HG03432 (cell line): ENCODE measurements at regions not wholly inside any gene's neighbourhood (a gene's known extent, or its start where the extent isn't known, plus 50 kb on each side); places are given as distances from the start of the nearest gene placed in this dataset.

Source experiments
- ATAC-seq: cut with Tn5 transposase; IDR thresholded peaks from one replicate; pipeline ENCODE4 v1.9.1; 2021; ENCODE audit warnings: mild to moderate bottlenecking, moderate library complexity; ENCODE audit not compliant: unreplicated experiment

DNA sequence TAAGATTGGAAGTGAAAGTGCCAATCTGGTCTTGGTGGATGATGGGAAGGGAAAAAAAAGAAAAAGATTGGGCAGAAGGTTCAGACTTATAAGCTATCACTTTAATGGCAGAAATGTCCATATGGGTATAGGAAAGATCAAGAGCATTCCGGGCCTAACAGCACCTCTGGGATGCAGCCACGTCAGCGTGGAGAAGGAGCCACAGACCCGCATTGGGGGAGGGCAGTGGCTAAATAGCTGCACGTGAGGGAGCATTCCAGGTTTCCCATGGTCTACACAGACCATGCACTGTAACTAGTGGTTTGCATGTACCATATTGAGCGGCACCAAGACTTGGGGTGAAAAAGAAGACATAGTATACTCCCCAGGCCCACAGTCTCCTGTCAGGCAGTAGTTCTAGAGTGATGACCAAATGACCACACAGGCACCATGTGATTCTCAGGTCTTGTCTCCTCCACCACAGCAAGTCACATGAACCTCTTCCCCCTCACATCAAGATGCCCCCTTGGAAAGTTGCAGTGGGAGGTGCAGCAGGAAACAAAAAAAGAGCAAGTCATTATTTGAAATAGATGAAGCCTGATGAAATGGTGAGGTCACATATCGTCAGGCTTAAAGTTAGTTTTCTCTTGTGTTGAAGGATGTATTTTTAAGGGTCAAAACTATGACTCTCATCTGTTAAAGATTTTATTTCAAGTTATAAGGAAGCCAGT lies 94.4 kb upstream of the TNFAIP3 start:
- no peak for ATAC-seq

DNA sequence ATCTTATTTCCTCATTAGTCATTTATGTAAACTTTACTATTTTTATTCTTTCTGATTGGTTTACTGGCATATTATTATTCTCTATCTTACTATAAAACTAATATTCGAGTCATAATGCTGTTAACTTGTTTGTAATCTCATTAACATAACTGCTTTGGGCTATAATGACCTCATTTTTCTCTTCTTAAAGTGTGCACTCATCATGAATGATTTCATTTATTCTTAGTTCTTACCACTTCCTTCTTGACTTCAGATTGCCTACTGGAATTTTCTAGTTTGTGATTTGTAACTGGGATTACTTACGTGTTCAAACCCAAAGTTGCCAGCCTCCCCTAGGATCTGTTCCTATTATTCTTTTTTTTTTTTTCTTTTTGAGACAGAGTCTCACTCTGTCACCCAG lies 91.8 kb upstream of the TNFAIP3 start:
- ATAC-seq: no peak

GRCh38 chr6:137775720-137776119 lies 91.3 kb upstream of the TNFAIP3 start:
- ATAC-seq: no peak

DNA sequence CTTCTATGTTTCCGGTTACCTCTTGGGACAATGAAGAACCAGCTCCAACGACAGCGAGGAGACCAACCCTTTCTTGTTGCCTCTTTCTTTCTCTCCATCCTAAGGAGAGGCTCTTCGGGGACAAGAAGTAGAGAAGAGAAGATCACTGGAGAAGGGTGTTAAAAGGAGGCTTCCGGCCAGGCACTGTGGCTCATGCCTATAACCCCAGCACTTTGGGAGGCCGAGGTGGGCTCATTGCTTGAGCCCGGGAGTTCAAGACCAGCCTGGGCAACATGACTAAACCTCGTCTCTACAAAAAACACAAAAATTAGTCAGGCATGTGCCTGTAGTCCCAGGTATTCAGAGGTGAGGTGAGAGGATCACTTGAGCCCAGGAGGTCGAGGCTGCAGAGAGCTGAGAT lies 90.8 kb upstream of the TNFAIP3 start:
- no peak for ATAC-seq

GRCh38 chr6:137776786-137777686 lies 90.0 kb upstream of the TNFAIP3 start:
- ATAC-seq: no peak

- no peak for ATAC-seq
These were observed 89.4 kb upstream of the TNFAIP3 start for GRCh38 chr6:137777687-137778075.

DNA sequence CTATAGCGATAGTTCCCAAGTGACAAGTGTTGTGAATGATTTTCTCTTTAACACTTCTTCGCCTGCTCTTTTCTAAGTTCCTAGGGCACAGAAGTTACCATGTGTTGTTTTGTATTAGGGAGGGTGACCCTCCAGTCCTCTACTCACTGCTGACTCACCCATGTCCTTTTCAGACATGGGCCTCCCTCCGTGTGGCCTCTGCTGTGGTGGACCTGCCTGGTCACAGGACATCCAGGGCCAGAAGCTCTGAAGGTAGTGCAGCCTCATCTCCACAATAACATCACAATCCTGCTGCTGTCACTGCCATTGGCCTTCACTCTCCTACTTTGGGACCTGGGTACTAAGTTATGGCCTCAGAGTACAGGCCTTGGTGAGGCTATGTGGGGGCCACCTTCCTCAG lies 87.1 kb upstream of the TNFAIP3 start:
- ATAC-seq: no peak

- no peak for ATAC-seq
These were observed 86.5 kb upstream of the TNFAIP3 start for GRCh38 chr6:137780447-137781034.

DNA sequence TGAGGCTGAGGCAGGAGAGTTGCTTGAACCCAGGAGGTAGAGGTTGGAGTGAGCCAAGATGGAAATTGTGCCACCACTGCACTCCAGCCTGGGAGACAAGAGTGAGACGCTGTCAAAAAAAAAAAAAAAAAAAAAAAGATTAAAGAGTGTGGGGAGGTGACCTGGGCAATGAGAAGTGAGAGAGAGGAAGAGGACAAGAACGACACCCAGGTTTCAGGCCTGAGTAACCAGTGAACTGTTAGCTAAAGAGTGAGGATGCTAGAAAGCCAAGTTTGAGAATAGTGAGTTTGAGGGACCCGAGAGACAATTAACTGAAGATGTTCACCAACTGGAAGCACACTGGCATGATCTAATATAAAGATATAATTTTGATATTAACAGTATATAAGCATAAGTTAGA lies 85.4 kb upstream of the TNFAIP3 start:
- no peak for ATAC-seq

DNA sequence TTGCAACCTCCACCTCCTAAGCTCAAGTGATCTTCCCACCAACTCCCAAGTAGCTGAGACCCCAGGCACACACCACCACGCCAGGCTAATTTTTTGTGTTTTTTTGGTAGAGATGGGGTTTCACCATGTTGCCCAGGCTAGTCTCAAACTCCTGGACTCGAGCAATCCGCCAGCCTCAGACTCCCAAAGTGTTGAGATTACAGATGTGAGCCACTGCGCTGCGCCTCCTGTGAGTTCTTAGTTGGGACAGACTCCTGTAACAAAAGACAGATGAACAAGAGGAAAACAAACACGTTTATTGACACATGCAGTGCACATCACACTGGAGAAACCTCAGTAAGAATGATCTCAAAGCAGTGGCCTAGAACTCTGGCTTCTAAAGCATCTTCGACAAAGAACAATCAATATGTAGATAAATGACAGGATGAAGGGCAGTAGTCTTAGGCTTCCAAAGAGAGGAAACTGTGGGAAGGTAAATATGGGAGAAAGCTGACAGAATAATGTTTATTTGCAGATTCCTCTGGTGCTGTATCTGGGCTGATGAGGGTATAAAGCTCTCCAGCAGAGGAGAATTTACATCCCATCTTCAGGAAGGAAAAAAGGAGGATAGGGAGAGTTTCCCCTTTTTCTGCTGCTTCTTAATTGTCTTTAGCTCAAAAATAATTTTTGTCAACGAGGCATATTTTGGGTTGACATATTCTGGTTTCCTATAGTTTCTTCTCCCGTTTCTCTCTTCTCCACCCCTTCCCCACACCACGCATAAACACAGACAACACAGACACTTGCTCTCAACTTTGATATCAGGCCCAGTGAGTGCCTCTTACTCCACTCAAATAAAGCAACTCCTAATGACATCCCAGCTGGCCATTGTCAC lies 84.7 kb upstream of the TNFAIP3 start:
- no peak for ATAC-seq

DNA sequence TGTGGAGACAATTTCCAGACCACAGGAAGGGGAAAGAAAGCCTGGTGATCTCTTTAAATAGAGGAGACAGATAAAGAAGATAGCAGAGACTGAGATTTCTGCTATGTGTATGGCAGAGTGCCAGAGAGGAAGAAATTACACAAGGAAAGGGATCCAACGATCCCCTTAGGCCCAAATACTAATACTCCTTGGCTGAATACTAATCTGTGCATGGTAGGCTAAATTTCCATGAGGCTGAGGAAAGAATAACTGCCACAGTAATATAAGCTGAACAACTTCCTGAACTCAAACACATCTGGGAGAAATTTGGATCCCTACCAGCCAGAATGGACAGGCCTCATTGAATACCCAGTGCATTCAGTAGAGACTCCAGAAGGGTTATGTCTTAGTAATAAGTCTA lies 83.3 kb upstream of the TNFAIP3 start:
- ATAC-seq: no peak

DNA sequence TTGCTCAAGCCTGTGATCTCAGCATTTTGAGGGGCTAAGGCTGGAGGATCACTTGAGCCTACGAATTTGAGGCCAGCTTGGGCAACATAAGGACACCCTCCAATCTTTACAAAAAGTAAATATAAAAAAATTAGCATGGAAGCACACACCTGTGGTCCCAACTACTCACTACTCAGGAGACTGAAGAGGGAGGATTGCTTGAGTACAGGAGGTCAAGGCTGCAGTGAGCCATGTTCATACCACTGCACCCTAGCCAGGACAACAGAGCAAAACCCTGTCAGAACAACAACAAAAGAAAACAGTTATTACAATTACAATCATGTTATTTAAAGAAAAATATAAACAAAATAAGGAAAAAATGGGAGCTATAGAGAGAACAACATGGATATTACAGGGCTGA lies 82.5 kb upstream of the TNFAIP3 start:
- no peak for ATAC-seq

GRCh38 chr6:137787016-137787415 lies 80.0 kb upstream of the TNFAIP3 start:
- no peak for ATAC-seq

DNA sequence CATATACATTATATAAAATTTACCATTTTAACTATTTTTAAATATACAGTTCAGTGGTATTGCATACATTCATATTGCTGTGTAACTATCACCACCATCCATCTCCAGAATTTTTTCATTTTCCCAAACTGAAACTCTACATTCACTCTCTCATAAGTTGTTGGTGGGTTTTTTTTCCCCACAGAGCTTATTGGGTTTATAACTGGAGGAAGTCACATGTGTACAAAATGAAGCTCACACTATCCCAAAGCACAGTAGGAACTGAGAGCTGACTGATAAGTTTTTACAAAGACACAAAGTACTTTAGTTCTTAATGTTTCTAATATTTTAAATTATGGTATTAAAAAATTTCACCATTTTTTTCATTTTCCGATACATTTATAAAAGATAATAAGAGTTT lies 78.8 kb upstream of the TNFAIP3 start:
- no peak for ATAC-seq

- ATAC-seq: no peak
These were observed 75.5 kb upstream of the TNFAIP3 start for GRCh38 chr6:137791281-137792159.

- no peak for ATAC-seq
These were observed 74.7 kb upstream of the TNFAIP3 start for GRCh38 chr6:137792160-137793033.

DNA sequence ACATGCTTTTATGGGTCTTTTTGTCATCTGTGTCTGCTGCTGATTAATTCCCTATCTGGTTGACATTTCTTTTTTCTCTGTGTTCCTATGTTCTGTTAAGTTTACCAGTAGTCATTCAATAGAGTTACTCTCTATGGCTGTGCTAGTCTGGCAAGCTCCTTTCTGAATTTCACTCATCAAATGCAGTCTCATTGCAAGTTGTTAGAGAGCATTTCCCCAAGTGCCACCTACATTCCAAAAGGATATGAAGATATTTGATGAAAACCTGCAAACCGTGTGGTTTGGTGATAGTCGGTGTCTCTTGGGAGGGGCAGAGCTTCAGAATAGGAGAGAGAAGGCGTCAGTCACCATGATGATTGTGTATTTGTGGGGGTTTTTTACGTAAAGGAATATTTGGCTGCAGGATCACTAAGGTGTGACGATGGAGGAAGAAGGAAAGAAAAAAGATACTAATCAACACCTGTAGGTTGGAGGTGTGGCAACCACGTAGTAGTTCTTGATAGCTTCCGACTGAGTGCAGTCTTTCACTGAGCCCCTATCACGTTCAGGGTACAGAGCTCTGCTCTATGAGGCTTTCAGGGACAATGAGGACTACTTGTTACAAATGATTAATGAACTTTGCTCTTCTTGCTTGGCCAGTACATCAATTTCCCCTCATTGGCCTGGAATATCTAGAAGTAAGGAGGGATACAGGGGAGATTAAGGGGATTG lies 73.1 kb upstream of the TNFAIP3 start:
- no peak for ATAC-seq

DNA sequence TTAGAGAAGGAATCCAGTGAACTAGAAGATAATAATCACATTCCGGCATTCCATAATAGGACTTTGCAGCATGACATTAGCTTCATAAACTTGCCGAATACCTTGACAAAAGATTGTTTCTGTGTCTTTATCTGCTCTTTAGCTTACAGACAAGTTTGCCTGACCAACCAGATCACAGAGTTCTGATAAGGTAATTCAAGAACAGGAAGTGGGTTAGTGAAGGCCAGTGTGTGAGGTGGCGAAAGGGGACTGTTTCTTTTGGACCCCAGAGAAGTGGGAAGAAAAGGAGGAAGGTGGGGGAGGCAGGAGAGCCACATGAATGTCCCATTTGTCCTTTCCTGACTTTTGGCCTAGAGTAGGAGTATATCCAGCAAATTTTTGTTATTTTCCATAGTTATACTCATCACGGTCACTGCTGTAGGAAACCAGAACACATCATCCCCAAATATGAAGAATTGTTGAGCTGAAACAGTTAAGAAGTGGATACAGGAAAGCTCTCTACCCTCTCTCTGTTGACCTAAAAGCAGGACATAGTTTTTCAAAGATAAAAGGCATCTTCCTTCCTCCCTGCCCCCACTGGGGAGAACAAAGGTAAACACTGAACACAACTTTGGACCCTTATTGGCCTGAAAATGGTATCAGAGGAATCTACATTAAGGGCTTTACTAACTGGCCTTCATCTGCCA lies 72.4 kb upstream of the TNFAIP3 start:
- ATAC-seq: no peak
